ENCODE measurements at regions not wholly inside any gene's neighbourhood (a gene's known extent, or its start where the extent isn't known, plus 50 kb on each side); places are given as distances from the start of the nearest gene placed in this dataset.

DNA sequence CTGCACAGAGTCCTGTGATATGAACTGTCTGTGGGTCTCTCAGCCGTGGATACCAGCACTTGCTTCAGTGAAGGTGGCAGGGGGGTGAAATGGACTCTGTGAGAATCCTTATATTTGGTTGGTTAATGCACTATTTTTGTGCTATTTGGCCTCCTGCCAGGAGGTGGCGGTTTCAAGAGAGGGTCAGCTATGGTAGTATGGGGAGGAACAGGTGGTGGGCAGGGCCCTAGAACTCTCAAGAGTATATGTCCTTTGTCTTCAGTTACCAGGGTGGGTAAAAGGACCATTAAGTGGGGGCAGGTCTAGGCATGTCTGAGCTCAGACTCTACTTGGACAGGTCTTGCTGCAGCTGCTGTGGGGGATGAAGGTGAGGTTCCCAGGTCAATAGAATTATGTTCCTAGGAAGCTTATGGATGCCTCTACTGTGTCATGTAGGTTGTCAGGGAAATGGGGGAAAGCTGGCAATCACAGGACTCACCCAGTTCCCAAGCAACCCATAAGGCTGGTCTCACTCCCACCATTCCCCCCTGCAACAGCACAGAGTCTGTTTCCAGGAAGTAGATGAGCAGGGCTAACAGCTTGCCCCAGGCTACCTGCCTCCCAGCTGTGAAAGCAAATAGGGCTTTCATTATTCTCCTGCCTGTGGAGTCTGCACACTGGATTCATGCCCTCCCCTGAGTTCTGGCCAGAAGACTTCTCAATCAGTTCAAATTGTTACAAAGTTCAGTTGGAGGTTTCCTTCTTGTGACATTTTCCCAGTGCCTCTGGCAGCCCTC lies 56.8 kb upstream of the PHIP start:
- H3K9ac ChIP-seq (ENCODE audit: low read length) = no peak overlapping the region
- ChIA-PET CTCF (no interaction called here), POLR2A (no interaction called here), RAD21 (ENCODE audit: low non-redundant PET in 1 of 2, low total read pairs in 2 of 2, uncharacterized antibody in 2 of 2, unreplicated experiment in 2 of 2) (no interaction called here)
- H3K4me2 ChIP-seq (ENCODE audit: low read length) = no peak overlapping the region
- no TSS peak for BruUV-seq (replicated peaks)
- ATAC-seq (no peak), DNase-seq (ENCODE audit: low read depth, low spot score) (no peak)
- no peak overlapping the region for H3K4me3 ChIP-seq (replicated peaks in 1 of 2; ENCODE audit: low read depth in 1 of 2, low read length in 2 of 2)
- TF ChIP-seq EGR1 (IDR thresholded peaks at IDR 0.05; ENCODE audit: low read depth) (no peak), EZH2 (IDR thresholded peaks at IDR 0.05) (no peak), YY1 (IDR thresholded peaks at IDR 0.05; ENCODE audit: extremely low read depth, insufficient replicate concordance, low read depth, low read length) (no peak), ELF1 (IDR thresholded peaks at IDR 0.05; ENCODE audit: borderline replicate concordance, low read depth) (no peak), ZNF274 (IDR thresholded peaks at IDR 0.05; ENCODE audit: low read depth, low read length) (no peak)
- no peaks in the 10 kb centered on the region for H3K27me3 ChIP-seq (ENCODE audit: insufficient read depth, low read length)
- H4K20me1 ChIP-seq (ENCODE audit: insufficient read depth) = no peaks in the 10 kb centered on the region
- no peaks in the 10 kb centered on the region for H3K79me2 ChIP-seq (ENCODE audit: insufficient read depth, low read length)
- H3K9me2 ChIP-seq (ENCODE audit: insufficient read depth) = no peaks in the 10 kb centered on the region
- no peak overlapping the region for H3K27ac ChIP-seq (ENCODE audit: low read depth, low read length)
- H2AFZ ChIP-seq (ENCODE audit: low read depth, low read length, poor library complexity, severe bottlenecking) = no peak overlapping the region
- no peaks in the 10 kb centered on the region; a peak in 2 of 4 replicates for H3K9me3 ChIP-seq (ENCODE audit: control insufficient read depth in 1 of 2, insufficient read depth in 1 of 2, low read depth in 1 of 2, low read length in 2 of 2)
- intact Hi-C loops (cut with micrococcal nuclease) = no loop called here
- H3K36me3 ChIP-seq (ENCODE audit: control insufficient read depth in 1 of 2, insufficient read depth in 2 of 2, low read length in 2 of 2) = no peaks in the 10 kb centered on the region
- H3K4me1 ChIP-seq (ENCODE audit: control insufficient read depth in 1 of 2, insufficient read depth in 2 of 2, low read length in 2 of 2) = no peaks in the 10 kb centered on the region

GRCh38 chr6:79133173-79133572 lies 55.1 kb upstream of the PHIP start:
- POLR2A ChIA-PET = no interaction called here
- Histone ChIP-seq H3K4me1 (ENCODE audit: control insufficient read depth in 1 of 2, insufficient read depth in 2 of 2, low read length in 2 of 2) (no peaks in the 10 kb centered on the region), H3K9me3 (ENCODE audit: control insufficient read depth in 1 of 2, insufficient read depth in 1 of 2, low read depth in 1 of 2, low read length in 2 of 2) (no peaks in the 10 kb centered on the region; a peak in 2 of 4 replicates), H2AFZ (ENCODE audit: low read depth, low read length, poor library complexity, severe bottlenecking) (no peak overlapping the region), H3K4me2 (ENCODE audit: low read length) (no peak overlapping the region), H3K4me3 (replicated peaks in 1 of 2; ENCODE audit: low read depth in 1 of 2, low read length in 2 of 2) (no peak overlapping the region), H3K27me3 (ENCODE audit: insufficient read depth, low read length) (no peaks in the 10 kb centered on the region), H3K36me3 (ENCODE audit: control insufficient read depth in 1 of 2, insufficient read depth in 2 of 2, low read length in 2 of 2) (no peaks in the 10 kb centered on the region), H3K9ac (ENCODE audit: low read length) (no peak overlapping the region), H3K79me2 (ENCODE audit: insufficient read depth, low read length) (no peaks in the 10 kb centered on the region), H3K27ac (ENCODE audit: low read depth, low read length) (no peak overlapping the region), H4K20me1 (ENCODE audit: insufficient read depth) (no peaks in the 10 kb centered on the region), H3K9me2 (ENCODE audit: insufficient read depth) (no peaks in the 10 kb centered on the region)
- CTCF ChIA-PET = no interaction called here
- BruUV-seq (replicated peaks) = no TSS peak
- ATAC-seq = no peak
- DNase-seq (ENCODE audit: low read depth, low spot score) = no peak
- intact Hi-C loops (cut with micrococcal nuclease) = no loop called here
- RAD21 ChIA-PET (ENCODE audit: low non-redundant PET in 1 of 2, low total read pairs in 2 of 2, uncharacterized antibody in 2 of 2, unreplicated experiment in 2 of 2) = no interaction called here
- TF ChIP-seq EZH2phosphoT487 (IDR thresholded peaks at IDR 0.05; ENCODE audit: borderline replicate concordance) = no peak
- TF ChIP-seq CTCF (IDR thresholded peaks at IDR 0.05 in 2 of 3, conservative IDR thresholded peaks at IDR 0.05 in 1 of 3; ENCODE audit: borderline replicate concordance in 1 of 3, insufficient read depth in 1 of 3, low read depth in 2 of 3, low read length in 2 of 3) = no peak
- no peak for TF ChIP-seq EGR1 (IDR thresholded peaks at IDR 0.05; ENCODE audit: low read depth)
- no peak for TF ChIP-seq CBX3 (IDR thresholded peaks at IDR 0.05; ENCODE audit: low read depth)
- TF ChIP-seq, protein P1, sequence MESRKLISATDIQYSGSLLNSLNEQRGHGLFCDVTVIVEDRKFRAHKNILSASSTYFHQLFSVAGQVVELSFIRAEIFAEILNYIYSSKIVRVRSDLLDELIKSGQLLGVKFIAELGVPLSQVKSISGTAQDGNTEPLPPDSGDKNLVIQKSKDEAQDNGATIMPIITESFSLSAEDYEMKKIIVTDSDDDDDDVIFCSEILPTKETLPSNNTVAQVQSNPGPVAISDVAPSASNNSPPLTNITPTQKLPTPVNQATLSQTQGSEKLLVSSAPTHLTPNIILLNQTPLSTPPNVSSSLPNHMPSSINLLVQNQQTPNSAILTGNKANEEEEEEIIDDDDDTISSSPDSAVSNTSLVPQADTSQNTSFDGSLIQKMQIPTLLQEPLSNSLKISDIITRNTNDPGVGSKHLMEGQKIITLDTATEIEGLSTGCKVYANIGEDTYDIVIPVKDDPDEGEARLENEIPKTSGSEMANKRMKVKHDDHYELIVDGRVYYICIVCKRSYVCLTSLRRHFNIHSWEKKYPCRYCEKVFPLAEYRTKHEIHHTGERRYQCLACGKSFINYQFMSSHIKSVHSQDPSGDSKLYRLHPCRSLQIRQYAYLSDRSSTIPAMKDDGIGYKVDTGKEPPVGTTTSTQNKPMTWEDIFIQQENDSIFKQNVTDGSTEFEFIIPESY (IDR thresholded peaks at IDR 0.05; ENCODE audit: extremely low read depth, insufficient replicate concordance, low read length) = no peak
- no peak for TF ChIP-seq RAD21 (IDR thresholded peaks at IDR 0.05; ENCODE audit: low read depth)
- TF ChIP-seq ELF1 (IDR thresholded peaks at IDR 0.05; ENCODE audit: borderline replicate concordance, low read depth) = no peak
- no peak for TF ChIP-seq POLR2A (IDR thresholded peaks at IDR 0.05; ENCODE audit: borderline replicate concordance, extremely low read depth, insufficient read depth, insufficient read length)
- TF ChIP-seq ZNF274 (IDR thresholded peaks at IDR 0.05; ENCODE audit: low read depth, low read length) = no peak
- TF ChIP-seq EZH2 (IDR thresholded peaks at IDR 0.05) = no peak
- no peak for TF ChIP-seq SP1 (IDR thresholded peaks at IDR 0.05; ENCODE audit: low read depth)
- TF ChIP-seq CEBPB (IDR thresholded peaks at IDR 0.05; ENCODE audit: low read depth) = no peak
- no peak for TF ChIP-seq TCF7L2 (IDR thresholded peaks at IDR 0.05; ENCODE audit: borderline replicate concordance, extremely low read depth, insufficient read depth, insufficient read length)
- TF ChIP-seq YY1 (IDR thresholded peaks at IDR 0.05; ENCODE audit: extremely low read depth, insufficient replicate concordance, low read depth, low read length) = no peak
- no peak for TF ChIP-seq POLR2AphosphoS5 (IDR thresholded peaks at IDR 0.05; ENCODE audit: low read depth, low read length)
- TF ChIP-seq SRF (IDR thresholded peaks at IDR 0.05; ENCODE audit: low read depth) = no peak
